Lower leg skin (tissue), 3 donors: ENCODE measurements at regions not wholly inside any gene's neighbourhood (a gene's known extent, or its start where the extent isn't known, plus 50 kb on each side); places are given as distances from the start of the nearest gene placed in this dataset.

ENCODE experiments used
- POLR2A ChIP-seq, 2 donors: fragments of 450-650 bp; IDR thresholded peaks; one replicate each; pipeline ENCODE4 v1.6.1; 2016 to 2017; ENCODE audit warnings: antibody characterized with exemption in 2 of 2, mild to moderate bottlenecking in 1 of 2, moderate library complexity in 1 of 2
- TF ChIP-seq, protein P1 (sequence below), 3 donors: fragments of 450-650 bp; IDR thresholded peaks; one replicate each; pipeline ENCODE4 v1.5.1; 2016; ENCODE audit warnings: antibody characterized with exemption in 3 of 3, mild to moderate bottlenecking in 3 of 3, moderate library complexity in 2 of 3

- TF ChIP-seq, protein P1, sequence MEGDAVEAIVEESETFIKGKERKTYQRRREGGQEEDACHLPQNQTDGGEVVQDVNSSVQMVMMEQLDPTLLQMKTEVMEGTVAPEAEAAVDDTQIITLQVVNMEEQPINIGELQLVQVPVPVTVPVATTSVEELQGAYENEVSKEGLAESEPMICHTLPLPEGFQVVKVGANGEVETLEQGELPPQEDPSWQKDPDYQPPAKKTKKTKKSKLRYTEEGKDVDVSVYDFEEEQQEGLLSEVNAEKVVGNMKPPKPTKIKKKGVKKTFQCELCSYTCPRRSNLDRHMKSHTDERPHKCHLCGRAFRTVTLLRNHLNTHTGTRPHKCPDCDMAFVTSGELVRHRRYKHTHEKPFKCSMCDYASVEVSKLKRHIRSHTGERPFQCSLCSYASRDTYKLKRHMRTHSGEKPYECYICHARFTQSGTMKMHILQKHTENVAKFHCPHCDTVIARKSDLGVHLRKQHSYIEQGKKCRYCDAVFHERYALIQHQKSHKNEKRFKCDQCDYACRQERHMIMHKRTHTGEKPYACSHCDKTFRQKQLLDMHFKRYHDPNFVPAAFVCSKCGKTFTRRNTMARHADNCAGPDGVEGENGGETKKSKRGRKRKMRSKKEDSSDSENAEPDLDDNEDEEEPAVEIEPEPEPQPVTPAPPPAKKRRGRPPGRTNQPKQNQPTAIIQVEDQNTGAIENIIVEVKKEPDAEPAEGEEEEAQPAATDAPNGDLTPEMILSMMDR (IDR thresholded peaks at IDR 0.05), result no peak
- no peak for TF ChIP-seq POLR2A (IDR thresholded peaks at IDR 0.05)
Measured at GRCh38 chr4:79241846-79242245, 84.0 kb downstream of the NAA11 start.
